ENCODE measurements at regions not wholly inside any gene's neighbourhood (a gene's known extent, or its start where the extent isn't known, plus 50 kb on each side); places are given as distances from the start of the nearest gene placed in this dataset.

GRCh38 chr2:191601060-191601459 lies 76.9 kb upstream of the NABP1 start:
- Mint-ChIP-seq H3K36me3 (no peaks in the 10 kb centered on the region), H3K4me1 (no peaks in the 10 kb centered on the region), H3K4me3 (no peak overlapping the region), H3K27me3 (ENCODE audit: insufficient read depth, low read depth) (no peaks in the 10 kb centered on the region), H3K9me3 (no peaks in the 10 kb centered on the region), H3K27ac (no peak overlapping the region)
- no peak overlapping the region for H3K27ac ChIP-seq
- TF ChIP-seq EZH2phosphoT487 (IDR thresholded peaks at IDR 0.05) (no peak), EZH2 (IDR thresholded peaks at IDR 0.05) (no peak), CTCF (IDR thresholded peaks at IDR 0.05) (no peak)
- H3K4me1 ChIP-seq, result no peaks in the 10 kb centered on the region
- H3K4me3 ChIP-seq, result no peak overlapping the region
- H3K4me2 ChIP-seq, result no peak overlapping the region
- H3F3A ChIP-seq (ENCODE audit: low read depth), result no peaks in the 10 kb centered on the region
- H3K79me2 ChIP-seq (ENCODE audit: low read depth), result no peaks in the 10 kb centered on the region
- no peaks in the 10 kb centered on the region for H4K20me1 ChIP-seq (ENCODE audit: low read depth)
- H3K9me3 ChIP-seq (ENCODE audit: low read depth), result no peaks in the 10 kb centered on the region
- no peaks in the 10 kb centered on the region for H3K36me3 ChIP-seq
- H2AFZ ChIP-seq (replicated peaks), result no peak overlapping the region
- no peaks in the 10 kb centered on the region for H3K27me3 ChIP-seq
- DNase-seq (ENCODE audit: low spot score), result no peak
- H3K9ac ChIP-seq, result no peak overlapping the region

- no peaks in the 10 kb centered on the region for H3K9me3 ChIP-seq (ENCODE audit: low read depth)
- H3K36me3 ChIP-seq, result no peaks in the 10 kb centered on the region
- no peak overlapping the region for H3K9ac ChIP-seq
- Mint-ChIP-seq H3K27me3 (ENCODE audit: insufficient read depth, low read depth) (no peaks in the 10 kb centered on the region), H3K36me3 (no peaks in the 10 kb centered on the region), H3K4me1 (no peaks in the 10 kb centered on the region), H3K4me3 (no peak overlapping the region), H3K27ac (no peak overlapping the region), H3K9me3 (no peaks in the 10 kb centered on the region)
- H2AFZ ChIP-seq (replicated peaks), result no peak overlapping the region
- H3K27me3 ChIP-seq, result no peaks in the 10 kb centered on the region
- H3K4me3 ChIP-seq, result no peak overlapping the region
- DNase-seq (ENCODE audit: low spot score), result no peak
- H3F3A ChIP-seq (ENCODE audit: low read depth), result no peaks in the 10 kb centered on the region
- no peaks in the 10 kb centered on the region for H4K20me1 ChIP-seq (ENCODE audit: low read depth)
- no peak overlapping the region for H3K4me2 ChIP-seq
- H3K27ac ChIP-seq, result no peak overlapping the region
- no peak for TF ChIP-seq EZH2phosphoT487 (IDR thresholded peaks at IDR 0.05)
- no peak for TF ChIP-seq EZH2 (IDR thresholded peaks at IDR 0.05)
- no peak for TF ChIP-seq CTCF (IDR thresholded peaks at IDR 0.05)
- no peaks in the 10 kb centered on the region for H3K4me1 ChIP-seq
- H3K79me2 ChIP-seq (ENCODE audit: low read depth), result no peaks in the 10 kb centered on the region
Observed at GRCh38 chr2:191604154-191604553, 73.8 kb upstream of the NABP1 start.

- Histone ChIP-seq H4K20me1 (ENCODE audit: low read depth) (no peaks in the 10 kb centered on the region), H3K27ac (no peak overlapping the region), H3K9me3 (ENCODE audit: low read depth) (no peaks in the 10 kb centered on the region), H3K4me1 (no peaks in the 10 kb centered on the region), H3K36me3 (no peaks in the 10 kb centered on the region), H3K9ac (no peak overlapping the region), H3K4me3 (no peak overlapping the region), H3F3A (ENCODE audit: low read depth) (no peaks in the 10 kb centered on the region), H3K79me2 (ENCODE audit: low read depth) (no peaks in the 10 kb centered on the region), H3K4me2 (no peak overlapping the region), H3K27me3 (no peaks in the 10 kb centered on the region), H2AFZ (replicated peaks) (no peak overlapping the region)
- H3K9me3 Mint-ChIP-seq, result no peaks in the 10 kb centered on the region
- H3K4me3 Mint-ChIP-seq, result no peak overlapping the region
- no peak overlapping the region for H3K27ac Mint-ChIP-seq
- no peaks in the 10 kb centered on the region for H3K27me3 Mint-ChIP-seq (ENCODE audit: insufficient read depth, low read depth)
- H3K4me1 Mint-ChIP-seq, result no peaks in the 10 kb centered on the region
- H3K36me3 Mint-ChIP-seq, result no peaks in the 10 kb centered on the region
- TF ChIP-seq CTCF (IDR thresholded peaks at IDR 0.05), result no peak
- TF ChIP-seq EZH2phosphoT487 (IDR thresholded peaks at IDR 0.05), result no peak
- TF ChIP-seq EZH2 (IDR thresholded peaks at IDR 0.05), result no peak
- no peak for DNase-seq (ENCODE audit: low spot score)
Observed at GRCh38 chr2:191607096-191607495, 70.8 kb upstream of the NABP1 start.

GRCh38 chr2:191610756-191611155 lies 67.2 kb upstream of the NABP1 start:
- H3K4me1 Mint-ChIP-seq, result no peaks in the 10 kb centered on the region
- no peaks in the 10 kb centered on the region for H3K9me3 Mint-ChIP-seq

More at GRCh38 chr2:191610756-191611155, 67.2 kb upstream of the NABP1 start:
- Mint-ChIP-seq H3K27me3 (ENCODE audit: insufficient read depth, low read depth) (no peaks in the 10 kb centered on the region), H3K27ac (no peak overlapping the region), H3K36me3 (no peaks in the 10 kb centered on the region), H3K4me3 (no peak overlapping the region)
- no peaks in the 10 kb centered on the region for H4K20me1 ChIP-seq (ENCODE audit: low read depth)
- TF ChIP-seq EZH2 (IDR thresholded peaks at IDR 0.05), result no peak
- TF ChIP-seq CTCF (IDR thresholded peaks at IDR 0.05), result no peak
- no peak for TF ChIP-seq EZH2phosphoT487 (IDR thresholded peaks at IDR 0.05)
- no peak overlapping the region for H3K27ac ChIP-seq
- no peaks in the 10 kb centered on the region for H3F3A ChIP-seq (ENCODE audit: low read depth)
- H3K36me3 ChIP-seq, result no peaks in the 10 kb centered on the region
- H3K4me1 ChIP-seq, result no peaks in the 10 kb centered on the region
- no peak for DNase-seq (ENCODE audit: low spot score)
- no peaks in the 10 kb centered on the region for H3K79me2 ChIP-seq (ENCODE audit: low read depth)
- H3K9ac ChIP-seq, result no peak overlapping the region
- H3K9me3 ChIP-seq (ENCODE audit: low read depth), result no peaks in the 10 kb centered on the region
- no peaks in the 10 kb centered on the region for H3K27me3 ChIP-seq
- no peak overlapping the region for H2AFZ ChIP-seq (replicated peaks)
- H3K4me2 ChIP-seq, result no peak overlapping the region
- H3K4me3 ChIP-seq, result no peak overlapping the region

Data from neural progenitor cell (in vitro differentiated cells).